Activated gamma-delta T cell treated with Interleukin-2 at 50 U/mL for 16 hours (primary cell): ENCODE measurements at regions not wholly inside any gene's neighbourhood (a gene's known extent, or its start where the extent isn't known, plus 50 kb on each side); places are given as distances from the start of the nearest gene placed in this dataset.
A peak's percentile ranks its signal among the peaks of the same experiment; 100 is the strongest.

Source experiments
- DNase-seq: peaks from one replicate; pipeline ENCODE4 v3.0.0-alpha.2; 2020

DNA sequence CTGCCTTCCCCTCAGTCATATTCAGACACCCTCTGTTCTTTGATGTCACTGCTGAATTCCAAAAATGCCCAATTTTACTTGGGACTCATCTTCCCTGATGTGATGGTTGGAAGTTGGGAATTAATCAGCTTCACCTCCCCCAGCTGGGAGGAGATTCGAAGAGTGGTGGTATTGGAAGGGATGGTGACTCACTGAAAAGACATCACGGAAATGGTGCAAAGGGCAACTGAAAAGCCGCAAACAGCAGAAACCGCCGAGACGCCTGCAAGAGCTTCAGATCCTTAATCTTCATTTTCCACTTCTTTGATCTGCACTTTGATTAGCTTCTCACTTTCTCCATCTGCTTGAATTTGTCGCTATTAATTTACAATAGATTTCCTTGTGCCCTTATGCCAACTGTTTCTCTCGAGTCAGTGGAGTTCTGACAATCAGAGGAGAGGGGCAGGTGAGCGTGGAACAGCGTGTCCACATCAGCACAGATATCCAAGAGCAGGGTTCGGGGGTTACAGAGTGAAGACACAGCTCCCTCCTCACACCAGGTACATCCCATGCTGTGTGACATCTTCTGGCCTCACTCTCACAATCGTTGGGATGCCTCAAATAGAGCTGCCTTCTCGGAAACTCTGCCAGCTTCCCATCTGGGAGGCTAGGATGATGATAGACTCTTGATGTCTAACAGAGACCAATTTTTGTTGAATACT is 325.4 kb downstream of the BRD1 start:
- peak; percentile 28 for DNase-seq

DNA sequence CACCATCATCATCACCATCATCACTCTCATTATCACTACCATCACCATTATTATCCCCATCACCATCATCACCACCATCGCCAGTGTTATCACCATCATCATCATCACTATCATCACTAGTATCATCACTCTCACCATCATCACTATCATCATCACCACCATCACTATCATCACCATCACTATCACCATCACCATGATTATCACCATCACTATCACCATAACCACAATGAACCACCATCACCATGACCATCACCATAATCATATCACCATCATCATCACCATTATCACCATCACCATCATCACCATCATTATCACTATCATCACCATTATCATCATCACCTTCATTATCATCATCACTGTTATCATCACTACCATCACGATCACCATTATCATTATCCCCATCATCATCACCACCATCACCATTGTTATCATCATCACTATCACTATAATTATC is 326.7 kb downstream of the BRD1 start:
- no peak for DNase-seq

DNA sequence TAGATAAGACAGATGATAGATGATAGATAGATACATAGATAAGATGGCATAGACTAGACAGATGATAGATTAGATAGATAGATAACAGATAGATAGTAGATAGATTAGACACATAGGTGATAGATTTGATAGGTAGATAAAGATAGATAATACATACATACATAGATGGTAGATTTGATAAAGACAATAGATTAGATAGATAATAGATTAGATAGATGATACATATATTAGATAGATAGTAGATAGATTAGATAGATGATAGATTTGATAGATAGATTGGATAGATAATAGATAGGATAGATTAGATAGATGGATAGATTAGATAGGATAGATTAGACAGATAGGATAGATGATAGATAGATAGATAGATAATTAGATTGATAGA is 327.6 kb downstream of the BRD1 start:
- no peak for DNase-seq

DNA sequence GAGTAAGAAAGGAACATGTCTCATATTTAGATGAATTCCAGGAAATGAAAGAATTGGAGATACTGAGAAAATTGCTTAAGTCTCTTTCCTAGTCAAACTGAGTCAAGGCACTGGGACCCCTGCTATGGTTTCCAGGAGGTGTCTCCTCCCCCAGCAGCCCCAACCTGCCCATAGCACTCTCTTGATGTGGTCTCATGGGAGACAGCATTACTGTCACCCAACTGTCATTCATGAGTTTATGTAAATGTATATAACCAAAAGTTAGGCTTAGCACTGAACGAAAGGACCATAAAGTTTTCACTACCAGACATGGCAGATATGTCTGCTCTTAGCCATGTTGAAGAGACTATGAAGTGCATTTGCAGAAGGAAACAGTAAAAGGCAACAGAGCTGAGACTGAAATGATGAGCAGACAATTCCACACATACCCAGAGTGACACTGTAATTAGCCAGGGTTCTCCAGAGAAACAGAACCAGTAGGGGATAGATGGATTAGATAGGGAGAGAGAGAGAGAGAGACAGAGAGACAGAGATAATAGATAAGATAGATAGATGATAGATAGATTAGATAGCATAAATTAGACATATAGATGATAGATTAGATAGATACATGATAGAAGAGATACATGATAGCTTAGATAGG is 328.1 kb downstream of the BRD1 start:
- no peak for DNase-seq

DNA sequence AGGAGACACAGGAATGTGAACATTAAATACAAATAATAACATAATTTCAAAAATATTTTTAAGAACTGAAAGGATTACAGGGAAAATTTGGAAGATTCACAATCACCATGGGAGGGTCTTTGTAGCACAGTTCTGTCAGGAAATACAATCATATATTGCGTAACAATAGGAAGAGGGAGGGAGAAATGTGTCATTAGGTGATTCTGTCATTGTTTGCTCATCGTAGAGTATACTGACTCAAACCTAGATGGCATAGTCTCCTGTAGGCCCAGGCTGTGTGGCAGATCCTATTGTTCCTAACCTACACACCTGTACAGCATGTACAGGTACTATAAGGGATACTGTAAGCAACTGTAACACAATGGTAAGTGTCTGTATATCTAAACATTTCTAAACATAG is 330.4 kb downstream of the BRD1 start:
- no peak for DNase-seq

DNA sequence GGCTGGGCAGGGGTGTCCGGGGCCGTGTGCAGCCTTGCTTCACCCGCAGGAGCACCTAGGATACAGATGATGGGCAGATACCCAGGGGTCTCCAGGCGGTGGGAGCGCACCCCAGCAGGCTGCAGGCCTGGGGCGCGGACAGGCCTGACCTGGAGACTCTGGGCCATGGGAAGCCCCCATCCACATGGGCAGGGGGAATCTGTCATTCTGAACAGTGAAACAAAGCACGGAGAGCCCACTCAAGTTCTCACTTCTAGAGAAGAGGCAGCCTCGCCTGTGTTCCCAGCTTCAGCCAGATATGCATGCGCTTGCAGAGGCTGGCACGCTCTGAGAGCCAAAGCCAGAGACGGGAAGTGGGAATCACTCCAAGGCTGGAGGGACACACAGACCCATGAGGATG is 333.1 kb downstream of the BRD1 start:
- DNase-seq, result no peak

DNA sequence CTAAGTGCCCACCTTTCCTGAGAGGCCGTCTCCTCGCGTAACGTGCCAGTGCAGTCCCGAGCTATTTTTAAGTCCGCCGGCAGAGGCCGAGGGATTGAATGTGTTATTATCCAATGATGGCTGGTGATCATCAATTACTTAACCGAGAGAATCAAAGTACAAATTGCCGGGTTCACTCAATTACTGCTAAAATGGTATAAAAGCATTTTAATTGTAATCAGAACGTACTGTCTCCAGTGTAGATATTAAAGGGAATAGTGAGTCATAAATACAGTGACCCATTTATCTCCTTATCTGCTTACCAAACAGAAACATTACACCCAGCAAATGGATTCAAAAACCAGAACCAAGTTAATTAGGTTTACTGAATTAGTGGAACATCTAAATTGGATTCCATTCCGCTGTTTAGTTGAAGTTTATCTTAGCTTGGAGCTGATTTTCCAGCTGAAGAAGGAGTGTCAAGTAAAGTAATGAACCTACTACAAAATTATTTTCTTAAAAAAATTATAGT is 334.9 kb downstream of the BRD1 start:
- DNase-seq, result no peak

DNA sequence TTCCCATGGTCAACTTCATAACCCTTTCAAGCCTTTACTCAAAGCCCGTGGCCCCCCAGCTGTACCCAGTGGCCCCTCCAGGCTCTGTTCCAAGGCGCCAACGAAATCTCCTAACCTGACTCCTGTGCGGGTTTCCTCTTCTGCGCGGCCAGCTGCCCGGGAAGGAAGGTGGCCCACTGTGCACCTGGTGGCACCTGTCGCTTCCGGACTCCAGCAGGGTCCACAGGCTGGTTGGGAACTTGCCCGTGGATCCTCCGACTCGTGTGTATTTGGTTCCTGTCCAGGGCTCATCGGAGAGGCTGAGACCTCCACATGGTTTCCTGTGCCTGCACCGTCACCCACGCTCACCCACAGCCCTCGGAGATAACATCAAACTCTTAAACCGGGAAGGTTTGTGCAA is 335.4 kb downstream of the BRD1 start:
- no peak for DNase-seq

DNA sequence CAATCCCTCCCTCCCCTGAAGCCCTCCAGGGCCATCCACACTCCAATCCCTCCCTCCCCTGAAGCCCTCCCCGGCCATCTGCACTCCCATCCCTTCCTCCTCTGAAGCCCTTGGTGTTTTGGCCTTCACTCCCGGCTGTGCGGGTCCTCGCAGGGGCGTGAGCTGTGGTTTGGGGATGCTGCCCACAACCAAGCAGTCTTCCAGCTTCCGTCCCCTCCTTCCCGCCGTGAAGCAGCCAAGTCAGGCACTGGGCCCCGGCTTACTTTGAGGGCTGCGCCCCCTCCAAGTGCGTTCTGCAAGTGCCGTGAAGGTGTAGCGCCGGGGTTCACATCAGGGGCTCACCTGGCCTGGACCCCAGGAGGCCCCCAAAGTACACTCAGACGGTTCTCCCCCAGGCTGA is 335.9 kb downstream of the BRD1 start:
- no peak for DNase-seq

DNA sequence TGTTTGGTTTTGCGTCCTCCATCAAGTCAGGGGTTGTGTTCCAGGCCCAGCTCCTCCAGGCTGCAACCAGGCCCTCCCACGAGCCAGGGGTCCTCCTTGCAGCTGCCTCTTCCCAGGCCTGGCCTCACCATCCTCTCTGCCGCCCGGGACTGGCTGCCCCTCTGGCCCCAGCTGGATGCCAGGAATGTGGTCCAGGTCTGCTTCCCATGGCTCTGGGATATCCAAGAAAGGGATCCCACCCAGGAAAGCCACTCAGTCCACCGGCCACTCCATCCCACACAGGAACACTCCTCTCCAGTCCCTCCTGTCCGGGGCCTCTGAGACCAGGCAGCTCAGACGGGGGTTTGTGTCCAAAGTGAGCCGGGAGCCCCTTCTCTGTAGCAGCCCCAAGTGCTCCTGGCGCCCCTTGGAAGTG is 336.4 kb downstream of the BRD1 start:
- DNase-seq, result no peak

DNA sequence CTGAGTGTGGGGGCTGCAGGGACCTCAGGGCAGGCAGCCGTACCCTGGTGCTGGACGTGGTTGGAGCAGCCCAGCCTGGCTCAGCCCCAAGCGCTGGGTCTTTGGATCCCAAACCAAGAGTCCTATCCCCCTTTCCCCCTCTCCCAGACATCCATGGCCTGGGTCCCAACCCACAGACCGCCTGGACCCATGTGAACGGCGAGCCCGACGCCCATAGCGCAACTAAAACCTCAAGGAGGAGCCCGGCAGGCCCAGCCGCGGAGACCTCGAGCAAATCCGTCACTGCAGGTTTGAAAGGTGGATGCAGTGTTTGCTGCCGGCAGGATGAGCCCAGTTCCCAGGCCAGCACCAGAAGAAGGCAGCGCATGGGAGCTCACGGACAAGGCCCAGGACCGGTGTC is 337.0 kb downstream of the BRD1 start:
- no peak for DNase-seq

DNA sequence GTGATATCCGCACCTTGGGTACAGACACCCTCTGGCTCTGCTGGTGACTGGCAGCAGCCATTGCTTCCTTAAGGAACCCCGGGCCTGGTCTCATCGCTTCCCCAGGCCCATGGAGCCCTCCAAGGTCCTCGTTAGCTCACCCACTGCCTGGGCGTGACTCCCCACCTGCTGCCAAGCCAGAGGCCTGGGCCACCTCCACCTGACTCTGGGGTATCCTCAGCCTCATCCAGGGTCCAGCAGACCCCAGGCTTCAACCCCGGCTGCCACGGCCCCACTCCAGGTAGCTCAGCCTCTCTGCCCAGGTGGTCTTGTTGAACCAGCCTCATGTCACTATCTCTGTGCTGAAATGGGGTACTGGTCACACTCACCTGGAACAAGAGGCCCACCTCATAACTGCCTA is 337.9 kb downstream of the BRD1 start:
- DNase-seq, result no peak

DNA sequence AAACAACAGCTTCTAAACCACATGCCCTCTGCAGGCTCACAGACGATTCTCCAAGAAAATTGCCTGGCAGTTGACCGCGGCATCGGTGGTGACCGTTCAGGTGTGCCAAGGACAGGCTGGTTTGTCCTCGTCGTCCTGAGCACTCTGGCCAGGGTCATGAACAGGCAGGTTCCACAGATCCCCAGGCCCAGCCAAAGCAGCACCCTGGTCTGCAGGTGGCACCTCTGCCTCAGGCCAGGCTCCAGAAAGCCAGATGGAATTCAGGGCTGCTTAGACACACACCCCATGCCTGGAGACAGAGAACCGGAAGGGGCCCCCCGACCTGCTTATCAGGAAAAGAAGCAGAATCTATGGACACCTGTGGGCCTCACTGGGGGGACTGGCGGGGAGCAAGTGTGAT is 338.7 kb downstream of the BRD1 start:
- no peak for DNase-seq

DNA sequence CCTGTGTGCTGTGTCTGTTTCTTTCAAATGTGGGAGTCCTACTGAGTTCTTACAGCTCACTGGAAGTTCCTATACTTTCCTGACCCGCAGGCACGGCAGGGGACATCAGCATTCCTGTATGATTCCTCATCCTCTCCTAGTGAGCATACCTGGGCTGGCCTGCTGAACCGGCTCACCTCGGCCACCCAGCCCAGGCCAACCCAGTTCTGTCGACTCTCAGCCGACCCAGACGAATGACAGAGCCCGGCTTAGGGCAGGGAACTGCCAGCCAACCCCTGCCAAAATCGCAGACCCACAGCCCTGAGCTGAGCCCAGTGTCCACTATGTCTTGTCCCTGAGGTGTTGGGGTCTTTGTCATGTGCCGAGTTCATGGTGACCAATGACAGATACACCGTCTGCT is 339.7 kb downstream of the BRD1 start:
- no peak for DNase-seq

DNA sequence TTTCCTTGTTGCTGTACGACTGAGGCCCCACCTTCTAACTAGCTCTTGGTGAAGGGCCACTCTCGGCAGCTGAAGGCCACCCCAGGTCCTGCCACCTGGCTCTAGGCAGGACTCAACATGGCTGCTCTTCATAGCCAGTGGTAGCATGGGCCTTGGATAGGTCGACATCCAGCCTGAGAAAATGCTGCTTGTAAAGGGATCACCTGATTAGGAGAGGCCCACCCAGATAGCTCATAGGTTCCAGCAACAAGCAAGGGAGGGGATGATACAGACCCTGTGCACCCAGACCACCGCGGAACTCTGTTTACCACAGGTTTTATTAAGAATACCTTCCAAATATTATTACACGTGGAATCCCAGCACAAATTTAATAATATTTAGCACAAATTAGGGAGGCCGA is 341.4 kb downstream of the BRD1 start:
- DNase-seq, result no peak

DNA sequence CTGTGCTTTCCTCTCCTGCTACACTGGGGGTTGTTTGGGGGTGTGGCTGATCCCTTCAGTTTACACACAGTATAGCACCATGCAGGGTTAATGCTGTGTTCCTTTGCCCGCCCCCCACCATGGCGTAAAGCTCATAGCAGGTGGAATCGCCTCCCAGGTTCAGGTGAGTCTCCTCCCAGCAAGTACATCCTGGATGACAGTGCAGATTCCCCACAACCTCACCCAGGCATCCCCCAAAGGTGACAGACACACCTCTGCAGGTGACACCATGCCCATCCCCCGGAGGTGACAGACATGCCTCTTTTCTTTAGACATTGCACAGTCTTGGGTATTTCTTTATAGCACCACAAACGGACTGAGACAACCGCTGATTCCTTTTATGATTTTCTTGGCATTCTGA is 343.7 kb downstream of the BRD1 start:
- no peak for DNase-seq

DNA sequence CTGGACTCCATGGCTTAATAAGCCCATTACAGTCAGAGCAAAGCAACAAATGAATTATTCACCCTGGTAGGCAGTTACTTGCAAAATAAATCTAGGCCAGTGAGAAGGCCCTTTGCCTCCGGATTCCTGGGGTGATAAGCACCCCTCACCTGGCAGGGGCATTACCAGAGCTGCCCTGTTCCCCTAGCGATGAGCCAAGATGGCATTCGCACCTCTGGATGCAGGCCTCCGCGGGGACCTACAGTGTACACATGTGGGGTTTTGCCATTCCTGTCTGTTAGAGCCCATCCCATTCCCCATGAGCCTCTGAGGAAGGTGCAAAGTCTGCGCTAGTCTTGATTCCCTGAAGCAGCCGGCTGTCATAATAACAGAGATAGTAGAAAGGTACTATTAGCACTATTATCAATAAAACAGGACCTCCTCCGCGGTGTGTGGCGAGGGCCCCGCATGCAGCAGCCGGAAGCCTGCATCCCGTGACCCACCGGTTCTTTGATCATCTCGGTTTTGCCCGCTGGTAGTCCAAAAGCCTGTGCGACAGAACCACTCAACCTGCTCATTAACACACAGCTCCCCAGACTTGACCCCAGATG is 344.3 kb downstream of the BRD1 start:
- DNase-seq, result no peak

DNA sequence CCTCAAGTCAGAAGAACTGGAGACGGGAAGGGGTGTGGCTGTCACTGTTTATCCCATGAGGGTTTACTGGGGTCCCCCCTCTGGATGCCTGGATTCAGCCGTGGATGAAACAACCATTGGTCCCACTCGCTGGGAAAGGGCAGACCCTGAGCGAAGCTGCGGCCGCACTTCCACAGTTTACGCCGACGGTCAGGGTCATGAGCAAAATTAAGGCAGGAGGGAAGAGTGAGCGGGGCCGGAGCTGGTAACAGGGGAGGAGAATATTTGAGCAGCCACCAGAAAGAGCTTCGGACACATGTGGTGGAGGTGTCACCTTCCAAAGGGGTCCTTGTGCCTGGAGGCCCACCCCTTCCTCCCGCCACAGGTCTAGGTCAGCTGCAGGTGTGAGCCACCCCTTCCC is 344.9 kb downstream of the BRD1 start:
- DNase-seq, result no peak

DNA sequence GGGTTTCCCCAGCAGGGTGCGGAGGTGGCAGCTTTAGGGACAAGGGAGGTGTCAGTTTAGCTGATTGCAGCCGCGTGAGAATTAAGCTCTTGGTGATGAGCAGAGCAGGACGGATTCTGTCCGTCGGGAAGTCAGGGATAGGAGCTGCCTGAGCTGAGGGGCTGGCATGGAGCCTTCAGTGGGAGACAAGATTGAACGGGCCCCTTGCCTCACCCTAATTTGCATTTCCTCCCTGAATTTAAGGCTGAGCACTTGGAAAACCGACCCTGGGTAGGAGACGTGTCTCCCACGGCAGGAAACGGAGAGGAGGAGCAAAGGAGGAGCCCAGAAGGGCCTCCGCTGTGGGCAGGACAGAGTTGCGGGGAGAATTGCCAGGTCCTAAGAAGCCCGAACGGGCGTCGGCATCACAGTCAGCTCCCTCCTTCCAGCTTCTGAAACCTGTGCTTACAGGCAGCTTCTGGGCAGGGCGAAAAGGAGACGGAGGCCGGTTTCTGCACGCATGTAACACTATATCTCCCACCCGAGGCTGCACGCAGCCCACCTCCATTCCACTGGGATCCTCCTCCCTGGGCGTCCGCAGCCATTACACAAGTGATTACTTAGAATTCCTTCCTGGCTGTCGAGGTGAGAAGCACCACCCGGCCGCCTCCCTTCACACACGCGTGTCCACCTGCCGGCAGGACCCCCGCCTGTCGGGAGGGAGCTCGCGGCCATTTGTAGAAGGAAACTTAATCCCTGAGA is 345.8 kb downstream of the BRD1 start:
- DNase-seq, result no peak

DNA sequence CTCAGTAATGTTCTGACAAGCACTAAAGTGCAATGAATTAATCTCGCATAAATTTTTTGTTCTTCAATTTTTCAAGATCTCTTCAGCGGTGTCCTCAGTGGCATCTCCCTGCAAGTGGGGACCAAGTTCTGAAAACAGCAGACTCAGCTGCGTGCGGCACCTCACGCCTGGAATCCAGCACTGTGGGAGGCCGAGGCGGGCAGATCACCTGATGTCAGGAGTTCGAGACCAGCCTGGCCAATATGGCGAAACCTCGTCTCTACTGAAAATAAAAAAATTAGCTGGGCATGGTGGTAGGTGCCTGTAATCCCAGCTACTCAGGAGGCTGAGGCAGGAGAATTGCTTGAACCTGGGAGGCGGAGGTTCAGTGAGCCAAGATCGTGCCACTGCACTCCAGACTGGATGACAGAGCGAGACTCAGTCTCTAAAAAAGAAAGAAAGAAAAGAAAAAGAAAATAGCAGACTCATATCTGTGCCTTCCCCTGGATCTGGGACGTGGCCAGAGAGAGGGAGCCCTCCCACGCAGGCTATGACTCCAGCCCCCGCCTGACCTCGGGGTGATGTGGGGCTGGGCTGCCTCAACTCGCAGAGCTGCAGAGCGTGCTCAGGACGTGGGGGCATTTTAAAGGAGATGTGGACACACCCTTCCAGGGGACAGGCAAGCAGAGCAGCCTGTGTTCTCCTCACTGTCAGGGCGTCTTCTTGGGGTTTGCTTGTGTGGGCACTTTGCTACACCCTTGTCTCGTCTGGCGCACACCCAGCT is 346.6 kb downstream of the BRD1 start:
- DNase-seq, result no peak

DNA sequence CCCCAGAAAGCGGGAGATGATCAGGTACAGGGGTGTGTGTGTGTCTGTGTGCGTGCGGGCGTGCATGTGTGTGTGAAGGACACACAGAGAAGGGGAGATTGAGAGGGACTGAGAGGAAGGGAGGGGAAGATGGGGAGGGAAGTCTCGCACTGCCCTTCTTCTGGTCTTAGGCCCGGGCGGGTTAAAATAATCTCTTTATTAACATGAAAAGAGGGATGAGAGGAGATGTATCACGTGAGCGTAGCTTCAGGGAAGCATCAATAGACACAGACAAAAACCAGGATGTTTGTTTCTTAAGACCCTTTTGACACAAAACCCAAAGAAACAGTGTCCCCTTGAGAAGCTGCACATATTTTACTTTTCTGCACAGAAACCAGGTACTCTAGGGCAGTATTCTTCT is 347.3 kb downstream of the BRD1 start:
- no peak for DNase-seq

DNA sequence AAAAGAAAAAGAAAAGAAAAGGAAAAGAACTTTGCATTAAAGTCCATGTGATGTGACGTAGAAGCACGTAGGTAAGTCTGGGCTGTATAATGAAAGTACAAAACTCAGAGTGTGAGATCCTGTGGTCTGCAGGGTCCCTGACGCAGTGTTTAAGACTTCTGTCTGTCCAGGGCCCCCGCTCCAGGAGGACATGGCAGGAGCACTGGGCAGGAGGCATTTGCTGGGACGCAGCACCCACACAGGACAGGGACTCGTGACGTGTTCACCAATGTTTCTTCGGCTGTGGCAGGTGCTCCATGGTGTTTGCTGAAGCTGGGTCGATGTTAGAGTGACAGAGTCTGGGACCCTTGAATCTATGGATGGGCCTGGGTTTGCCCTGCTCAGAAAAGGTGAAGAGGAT is 348.1 kb downstream of the BRD1 start:
- no peak for DNase-seq
